ENCODE measurements at regions not wholly inside any gene's neighbourhood (a gene's known extent, or its start where the extent isn't known, plus 50 kb on each side); places are given as distances from the start of the nearest gene placed in this dataset.
A peak's percentile ranks its signal among the peaks of the same experiment; 100 is the strongest.

GRCh38 chr12:87670448-87670847 lies 358.8 kb downstream of the C12orf50 start:
- TF ChIP-seq BHLHE40 (IDR thresholded peaks at IDR 0.05; ENCODE audit: borderline replicate concordance) (no peak), ELF4 (IDR thresholded peaks at IDR 0.05) (no peak), PKNOX1 (IDR thresholded peaks at IDR 0.05) (peak; percentile 45; the same call in 1 of the 2 replicates), FOXA1 (IDR thresholded peaks at IDR 0.05) (no peak), FOXK2 (IDR thresholded peaks at IDR 0.05) (no peak), FOXM1 (IDR thresholded peaks at IDR 0.05; ENCODE audit: borderline replicate concordance) (no peak), SP1 (IDR thresholded peaks at IDR 0.05) (no peak), HDGF (IDR thresholded peaks at IDR 0.05; ENCODE audit: borderline replicate concordance) (no peak), CTBP1 (IDR thresholded peaks at IDR 0.05; ENCODE audit: borderline replicate concordance) (no peak), NFRKB (IDR thresholded peaks at IDR 0.05) (no peak)

All from HEK293T (cell line).